Astrocyte (in vitro differentiated cells and primary cell): ENCODE measurements at regions not wholly inside any gene's neighbourhood (a gene's known extent, or its start where the extent isn't known, plus 50 kb on each side); places are given as distances from the start of the nearest gene placed in this dataset.
"Not testable (repeated sequence)": the region's sequence is repeated elsewhere in the genome, so short reads cannot be mapped to it uniquely, and the experiment has no call there.

ENCODE experiments used
- DNase-seq: peaks from one replicate; pipeline ENCODE4 v3.0.0-alpha.2; 2010; ENCODE audit warnings: low read depth
- FAIRE-seq: peaks from 2 replicates; lab custom pipeline; 2011; peaks lifted over from hg19 to GRCh38; lab: Jason Lieb, UNC
- H2AFZ ChIP-seq: 2 replicates; pipeline ENCODE4 v1.6.0; 2012; ENCODE audit warnings: low read depth, low read length, inconsistent platforms
- H3K27ac ChIP-seq: 2 replicates; pipeline ENCODE4 v1.5.1; 2011; ENCODE audit warnings: low read depth, low read length, inconsistent platforms
- H3K27me3 ChIP-seq: 2 replicates; pipeline ENCODE4 v1.6.0; 2011; ENCODE audit warnings: low read length, inconsistent platforms; ENCODE audit not compliant: insufficient read depth
- H3K36me3 ChIP-seq: 2 replicates; pipeline ENCODE4 v1.5.1; 2011; ENCODE audit warnings: low read length, inconsistent platforms; ENCODE audit not compliant: insufficient read depth
- H3K4me1 ChIP-seq: 2 replicates; pipeline ENCODE4 v1.5.1; 2011; ENCODE audit warnings: low read length, inconsistent platforms; ENCODE audit not compliant: insufficient read depth
- H3K4me2 ChIP-seq: 2 replicates; pipeline ENCODE4 v1.6.0; 2012; ENCODE audit warnings: low read length, inconsistent platforms
- H3K4me3 ChIP-seq: 2 replicates; pipeline ENCODE4 v1.5.1; 2011; ENCODE audit warnings: low read depth, mild to moderate bottlenecking, low read length, inconsistent platforms; ENCODE audit not compliant: insufficient read depth
- H3K79me2 ChIP-seq: 2 replicates; pipeline ENCODE4 v1.6.0; 2012; ENCODE audit warnings: mild to moderate bottlenecking, low read length, inconsistent platforms; ENCODE audit not compliant: insufficient read depth
- H3K9ac ChIP-seq: 2 replicates; pipeline ENCODE4 v1.6.0; 2012; ENCODE audit warnings: mild to moderate bottlenecking, low read length, inconsistent platforms
- H3K9me3 ChIP-seq: 2 replicates; pipeline ENCODE4 v1.5.1; 2012; ENCODE audit warnings: low read depth, mild to moderate bottlenecking, low read length, inconsistent platforms; ENCODE audit not compliant: insufficient read depth
- H4K20me1 ChIP-seq: 2 replicates; pipeline ENCODE4 v1.6.0; 2012; ENCODE audit warnings: low read length, inconsistent platforms; ENCODE audit not compliant: insufficient read depth
- H3K27ac Mint-ChIP-seq: one replicate; pipeline ENCODE4 v1.8.0; 2021; ENCODE audit warnings: mild to moderate bottlenecking, mixed read lengths; ENCODE audit not compliant: unreplicated experiment
- H3K27me3 Mint-ChIP-seq: one replicate; pipeline ENCODE4 v1.8.0; 2021; ENCODE audit warnings: low read depth, mixed read lengths; ENCODE audit not compliant: unreplicated experiment
- H3K36me3 Mint-ChIP-seq: one replicate; pipeline ENCODE4 v1.8.0; 2021; ENCODE audit warnings: low read depth, mixed read lengths; ENCODE audit not compliant: unreplicated experiment
- H3K4me1 Mint-ChIP-seq: one replicate; pipeline ENCODE4 v1.8.0; 2021; ENCODE audit warnings: low read depth, mixed read lengths; ENCODE audit not compliant: unreplicated experiment
- H3K4me3 Mint-ChIP-seq: one replicate; pipeline ENCODE4 v1.8.0; 2021; ENCODE audit warnings: mild to moderate bottlenecking, moderate library complexity, mixed read lengths; ENCODE audit not compliant: unreplicated experiment
- H3K9me3 Mint-ChIP-seq: one replicate; pipeline ENCODE4 v1.8.0; 2021; ENCODE audit warnings: mild to moderate bottlenecking, mixed read lengths; ENCODE audit not compliant: unreplicated experiment
- EZH2 ChIP-seq: IDR thresholded peaks from 2 replicates; pipeline ENCODE4 v1.6.1; 2012; ENCODE audit warnings: mild to moderate bottlenecking, low read length, inconsistent platforms; ENCODE audit not compliant: insufficient read depth
- TF ChIP-seq, protein P1 (sequence below): IDR thresholded peaks from 2 replicates; pipeline ENCODE4 v1.5.1; 2011; ENCODE audit warnings: low read depth, mild to moderate bottlenecking, inconsistent platforms, low read length, moderate library complexity; ENCODE audit not compliant: insufficient read depth

DNA sequence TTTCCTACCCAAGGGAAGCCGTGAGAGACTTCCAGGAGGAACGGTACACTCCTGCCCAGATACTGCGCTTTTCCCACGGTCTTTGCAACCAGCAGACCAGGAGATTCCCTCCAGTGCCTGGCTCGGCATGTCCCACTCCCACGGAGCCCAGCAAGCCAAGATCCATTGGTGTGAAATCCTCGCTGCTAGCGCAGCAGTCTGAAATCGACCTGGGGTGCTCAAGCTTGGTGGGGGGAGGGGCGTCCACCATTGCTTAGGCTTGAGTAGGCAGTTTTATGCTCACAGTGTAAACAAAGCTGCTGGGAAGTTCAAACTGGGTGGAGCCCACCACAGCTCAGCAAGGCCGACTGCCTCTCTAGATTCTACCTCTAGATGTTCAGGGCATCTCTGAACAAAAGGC, 284.8 kb upstream of the FGF13 start:
- Mint-ChIP-seq H3K36me3 (no peaks in the 10 kb centered on the region), H3K27me3 (no peaks in the 10 kb centered on the region)
- TF ChIP-seq EZH2: no peak
- TF ChIP-seq, protein P1, sequence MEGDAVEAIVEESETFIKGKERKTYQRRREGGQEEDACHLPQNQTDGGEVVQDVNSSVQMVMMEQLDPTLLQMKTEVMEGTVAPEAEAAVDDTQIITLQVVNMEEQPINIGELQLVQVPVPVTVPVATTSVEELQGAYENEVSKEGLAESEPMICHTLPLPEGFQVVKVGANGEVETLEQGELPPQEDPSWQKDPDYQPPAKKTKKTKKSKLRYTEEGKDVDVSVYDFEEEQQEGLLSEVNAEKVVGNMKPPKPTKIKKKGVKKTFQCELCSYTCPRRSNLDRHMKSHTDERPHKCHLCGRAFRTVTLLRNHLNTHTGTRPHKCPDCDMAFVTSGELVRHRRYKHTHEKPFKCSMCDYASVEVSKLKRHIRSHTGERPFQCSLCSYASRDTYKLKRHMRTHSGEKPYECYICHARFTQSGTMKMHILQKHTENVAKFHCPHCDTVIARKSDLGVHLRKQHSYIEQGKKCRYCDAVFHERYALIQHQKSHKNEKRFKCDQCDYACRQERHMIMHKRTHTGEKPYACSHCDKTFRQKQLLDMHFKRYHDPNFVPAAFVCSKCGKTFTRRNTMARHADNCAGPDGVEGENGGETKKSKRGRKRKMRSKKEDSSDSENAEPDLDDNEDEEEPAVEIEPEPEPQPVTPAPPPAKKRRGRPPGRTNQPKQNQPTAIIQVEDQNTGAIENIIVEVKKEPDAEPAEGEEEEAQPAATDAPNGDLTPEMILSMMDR: no peak

DNA sequence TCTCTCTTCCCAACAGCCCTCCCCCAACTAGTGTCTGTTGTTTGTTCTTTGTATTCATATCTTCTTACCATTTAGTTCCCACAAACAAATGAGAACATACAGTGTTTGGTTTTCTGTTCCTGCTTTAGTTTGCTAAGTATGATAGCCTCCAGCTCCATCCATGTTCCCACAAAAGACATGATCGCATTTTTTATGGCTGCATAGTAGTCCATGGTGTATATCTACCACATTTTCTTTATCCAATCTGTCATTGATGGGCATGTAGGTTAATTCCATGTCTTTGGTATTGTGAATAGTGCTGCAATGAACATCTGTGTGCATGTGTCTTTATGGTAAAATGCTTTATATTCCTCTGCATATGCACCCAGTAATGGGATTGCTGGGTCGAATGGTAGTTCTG, 283.9 kb upstream of the FGF13 start:
- Histone ChIP-seq H2AFZ (no peak overlapping the region), H3K36me3 (no peaks in the 10 kb centered on the region), H3K9ac (no peak overlapping the region), H4K20me1 (no peaks in the 10 kb centered on the region), H3K79me2 (no peaks in the 10 kb centered on the region), H3K4me1 (no peaks in the 10 kb centered on the region), H3K9me3 (no peaks in the 10 kb centered on the region), H3K27ac (no peak overlapping the region), H3K4me3 (no peak overlapping the region), H3K4me2 (no peak overlapping the region), H3K27me3 (no peaks in the 10 kb centered on the region)
- Mint-ChIP-seq H3K27ac (no peak overlapping the region), H3K4me3 (no peak overlapping the region), H3K9me3 (no peaks in the 10 kb centered on the region), H3K4me1 (no peaks in the 10 kb centered on the region), H3K36me3 (no peaks in the 10 kb centered on the region), H3K27me3 (no peaks in the 10 kb centered on the region)
- TF ChIP-seq, protein P1: no peak
- TF ChIP-seq EZH2: no peak
- no peak for DNase-seq
- peak; percentile 54 for FAIRE-seq

More for the DNA sequence above, 284.8 kb upstream of the FGF13 start:
- no peak overlapping the region for H3K27ac ChIP-seq
- no peak overlapping the region for H3K4me3 ChIP-seq
- DNase-seq (no peak), FAIRE-seq (no peak)
- H3K4me1 Mint-ChIP-seq: no peaks in the 10 kb centered on the region
- H4K20me1 ChIP-seq: no peaks in the 10 kb centered on the region
- no peaks in the 10 kb centered on the region for H3K9me3 ChIP-seq
- no peaks in the 10 kb centered on the region for H3K27me3 ChIP-seq
- no peaks in the 10 kb centered on the region for H3K9me3 Mint-ChIP-seq
- no peak overlapping the region for H3K4me2 ChIP-seq
- H3K27ac Mint-ChIP-seq: no peak overlapping the region
- H3K4me3 Mint-ChIP-seq: no peak overlapping the region
- H3K4me1 ChIP-seq: no peaks in the 10 kb centered on the region
- no peak overlapping the region for H3K9ac ChIP-seq
- no peaks in the 10 kb centered on the region for H3K79me2 ChIP-seq
- no peak overlapping the region for H2AFZ ChIP-seq
- no peaks in the 10 kb centered on the region for H3K36me3 ChIP-seq

DNA sequence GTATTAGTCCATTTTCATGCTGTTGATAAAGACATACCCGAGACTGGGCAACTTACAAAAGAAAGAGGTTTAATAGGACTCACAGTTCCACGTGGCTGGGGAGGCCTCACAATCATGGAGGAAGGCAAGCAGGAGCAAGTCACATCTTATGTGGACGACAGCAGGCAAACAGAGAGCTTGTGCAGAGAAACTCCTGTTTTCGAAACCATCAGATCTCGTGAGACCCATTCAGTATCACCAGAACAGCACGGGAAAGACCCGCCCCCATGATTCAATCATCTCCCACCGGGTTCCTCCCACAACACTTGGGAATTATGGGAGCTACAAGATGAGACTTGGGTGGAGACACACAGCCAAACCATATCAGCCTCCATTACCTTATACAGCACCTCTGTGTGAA, 278.9 kb upstream of the FGF13 start:
- H3K27me3 ChIP-seq, H3K27ac Mint-ChIP-seq, H2AFZ ChIP-seq, H3K27me3 Mint-ChIP-seq, DNase-seq, H3K4me3 Mint-ChIP-seq, H3K4me1 ChIP-seq, H3K36me3 ChIP-seq, H3K9me3 Mint-ChIP-seq, FAIRE-seq, H3K27ac ChIP-seq, H3K4me3 ChIP-seq, H4K20me1 ChIP-seq, H3K4me2 ChIP-seq, H3K79me2 ChIP-seq, H3K36me3 Mint-ChIP-seq, H3K9ac ChIP-seq, H3K9me3 ChIP-seq, H3K4me1 Mint-ChIP-seq: not testable (repeated sequence)
